H1 (cell line): ENCODE measurements at regions not wholly inside any gene's neighbourhood (a gene's known extent, or its start where the extent isn't known, plus 50 kb on each side); places are given as distances from the start of the nearest gene placed in this dataset.

Experiments used
- CTCF ChIA-PET: fragments of 300-600 bp; sonication (Branson Sonifier 250); formaldehyde crosslinking; loops from one replicate; lab custom pipeline; 2021; ENCODE audit not compliant: partially characterized antibody; lab: Charles Lee
- POLR2A ChIA-PET: fragments of 300-600 bp; sonication (Branson Sonifier 250); formaldehyde crosslinking; loops from one replicate; lab custom pipeline; 2021; ENCODE audit warnings: inconsistent platforms; ENCODE audit not compliant: partially characterized antibody; lab: Charles Lee
- DNase-seq, 2 experiments: peaks; one replicate each; pipeline versions ENCODE4 v3.0.0 to v3.0.0-alpha.2; 2010 to 2022; ENCODE audit warnings: low spot score in 2 of 2, low read depth in 1 of 2, mixed read lengths in 1 of 2
- FAIRE-seq: peaks from 2 replicates; lab custom pipeline; 2011; peaks lifted over from hg19 to GRCh38; lab: Jason Lieb, UNC
- H2AFZ ChIP-seq: 2 replicates; pipeline ENCODE4 v1.8.1; 2012; ENCODE audit warnings: low read length, inconsistent platforms
- H2AK5ac ChIP-seq: 2 replicates; pipeline ENCODE4 v1.6.1; 2013; ENCODE audit warnings: low read depth, low read length
- H2BK120ac ChIP-seq: replicated peaks from 2 replicates; pipeline ENCODE3; 2013; ENCODE audit warnings: low read depth, low read length, inconsistent platforms
- H2BK12ac ChIP-seq: 2 replicates; pipeline ENCODE4 v1.6.1; 2013; ENCODE audit warnings: low read depth, low read length
- H2BK15ac ChIP-seq: 2 replicates; pipeline ENCODE4 v1.6.1; 2013; ENCODE audit warnings: low read length
- H2BK20ac ChIP-seq: 2 replicates; pipeline ENCODE4 v1.6.1; 2013; ENCODE audit warnings: low read length
- H2BK5ac ChIP-seq: 2 replicates; pipeline ENCODE4 v1.6.1; 2013; ENCODE audit warnings: low read depth, low read length
- H3K14ac ChIP-seq: 2 replicates; pipeline ENCODE4 v1.6.1; 2013; ENCODE audit warnings: inconsistent platforms; ENCODE audit not compliant: insufficient read length
- H3K18ac ChIP-seq: 2 replicates; pipeline ENCODE4 v1.6.1; 2013; ENCODE audit warnings: low read length; ENCODE audit errors: extremely low read depth
- H3K23ac ChIP-seq: 2 replicates; pipeline ENCODE4 v1.6.1; 2013; ENCODE audit warnings: inconsistent platforms; ENCODE audit not compliant: insufficient read length
- H3K23me2 ChIP-seq: 2 replicates; pipeline ENCODE4 v1.6.1; 2013; ENCODE audit warnings: low read depth, low read length
- H3K27ac ChIP-seq: 2 replicates; pipeline ENCODE4 v1.6.1; 2011; ENCODE audit warnings: low read depth, low read length, inconsistent platforms
- H3K27me3 ChIP-seq, 4 experiments: replicated peaks in 1 of 4; 1 replicate in 1 of 4; 2 replicates in 3 of 4; pipeline versions ENCODE4 v1.6.1 to v1.8.1; 2011 to 2013; ENCODE audit warnings: low read length in 3 of 4, mild to moderate bottlenecking in 3 of 4, inconsistent platforms in 2 of 4, mixed read lengths in 2 of 4, moderate library complexity in 1 of 4; ENCODE audit not compliant: control insufficient read depth in 3 of 4, insufficient read depth in 3 of 4; ENCODE audit errors: extremely low read depth in 1 of 4
- H3K36me3 ChIP-seq, 4 experiments: 2 replicates each; pipeline versions ENCODE4 v1.6.1 to v1.8.1; 2011 to 2013; ENCODE audit warnings: mild to moderate bottlenecking in 4 of 4, low read length in 3 of 4, moderate library complexity in 2 of 4, control low read depth in 1 of 4, inconsistent platforms in 1 of 4; ENCODE audit not compliant: insufficient read depth in 4 of 4, control insufficient read depth in 2 of 4
- H3K4ac ChIP-seq: replicated peaks from 2 replicates; pipeline ENCODE3; 2013; ENCODE audit warnings: low read length, low read depth, mixed read lengths, inconsistent platforms; ENCODE audit not compliant: insufficient read length
- H3K4me1 ChIP-seq, 4 experiments: replicated peaks in 1 of 4; 1 replicate in 1 of 4; 2 replicates in 3 of 4; pipeline versions ENCODE4 v1.6.1 to v1.8.1; 2011 to 2013; ENCODE audit warnings: low read length in 3 of 4, inconsistent platforms in 2 of 4, mixed read lengths in 1 of 4; ENCODE audit not compliant: insufficient read depth in 4 of 4, control insufficient read depth in 3 of 4
- H3K4me2 ChIP-seq, 2 experiments: 2 replicates each; pipeline versions ENCODE4 v1.6.1 to v1.8.1; 2011 to 2013; ENCODE audit warnings: low read depth in 2 of 2, low read length in 2 of 2, control low read depth in 1 of 2, inconsistent platforms in 1 of 2, mild to moderate bottlenecking in 1 of 2; ENCODE audit not compliant: insufficient read depth in 1 of 2
- H3K4me3 ChIP-seq, 4 experiments: fragments of 200-600, 300-600 bp in 1 of 4; sonication (generic), shearing (Covaris generic), sonication (Bioruptor Twin) in 1 of 4; 2 replicates each; pipeline versions ENCODE4 v1.5.1 to v1.8.1; 2011 to 2016; ENCODE audit warnings: low read length in 4 of 4, low read depth in 3 of 4, control low read depth in 2 of 4, inconsistent platforms in 2 of 4, mild to moderate bottlenecking in 2 of 4, mixed read lengths in 1 of 4, moderate library complexity in 1 of 4; ENCODE audit not compliant: insufficient read depth in 2 of 4; ENCODE audit errors: extremely low read depth in 1 of 4
- H3K56ac ChIP-seq: replicated peaks from 2 replicates; pipeline ENCODE3; 2013; ENCODE audit warnings: low read depth, mild to moderate bottlenecking, mixed read lengths, low read length, inconsistent platforms; ENCODE audit not compliant: insufficient read length
- H3K79me1 ChIP-seq: 2 replicates; pipeline ENCODE4 v1.6.1; 2013; ENCODE audit warnings: low read depth, low read length, control low read depth
- H3K79me2 ChIP-seq, 2 experiments: 2 replicates each; pipeline versions ENCODE4 v1.6.1 to v1.8.1; 2012 to 2013; ENCODE audit warnings: low read length in 2 of 2, mild to moderate bottlenecking in 2 of 2, inconsistent platforms in 1 of 2; ENCODE audit not compliant: insufficient read depth in 2 of 2, control insufficient read depth in 1 of 2
- H3K9ac ChIP-seq, 4 experiments: replicated peaks in 1 of 4; 1 replicate in 1 of 4; 2 replicates in 3 of 4; pipeline versions ENCODE4 v1.6.1 to v1.8.1; 2011 to 2013; ENCODE audit warnings: low read depth in 3 of 4, low read length in 3 of 4, control low read depth in 2 of 4, mild to moderate bottlenecking in 2 of 4, moderate library complexity in 2 of 4, inconsistent platforms in 1 of 4; ENCODE audit errors: extremely low read depth in 1 of 4
- H3K9me3 ChIP-seq, 2 experiments: 2 replicates each; pipeline versions ENCODE4 v1.6.1 to v1.8.1; 2012 to 2013; ENCODE audit warnings: mild to moderate bottlenecking in 2 of 2, moderate library complexity in 2 of 2, control low read depth in 1 of 2, inconsistent platforms in 1 of 2, low read depth in 1 of 2, low read length in 1 of 2, mixed read lengths in 1 of 2; ENCODE audit not compliant: insufficient read depth in 2 of 2
- H4K20me1 ChIP-seq, 2 experiments: replicated peaks in 1 of 2; 2 replicates each; pipeline versions ENCODE3 to v1.8.1; 2011 to 2013; ENCODE audit warnings: inconsistent platforms in 2 of 2, low read length in 2 of 2, mild to moderate bottlenecking in 1 of 2; ENCODE audit not compliant: insufficient read depth in 2 of 2, control insufficient read depth in 1 of 2
- H4K5ac ChIP-seq: 2 replicates; pipeline ENCODE4 v1.6.1; 2013; ENCODE audit warnings: low read length, low read depth, mixed read lengths, inconsistent platforms; ENCODE audit not compliant: insufficient read length
- H4K8ac ChIP-seq: 2 replicates; pipeline ENCODE4 v1.8.0; 2013; ENCODE audit warnings: mild to moderate bottlenecking, moderate library complexity, low read length, inconsistent platforms; ENCODE audit not compliant: insufficient read depth; ENCODE audit errors: extremely low read depth
- H4K91ac ChIP-seq: replicated peaks from 2 replicates; pipeline ENCODE3; 2013; ENCODE audit warnings: low read length, mixed read lengths, inconsistent platforms; ENCODE audit not compliant: insufficient read length
- CHD1 ChIP-seq: IDR thresholded peaks from 2 replicates; pipeline ENCODE4 v1.6.1; 2012; ENCODE audit warnings: low read depth, low read length, improper control_type of control experiment
- WGBS, 2 experiments: shearing (Covaris generic) in 1 of 2; methylation state at CpG; one replicate each; pipeline versions ENCODE4 v1.1.6 to v1.1.7; 2013 to 2015; ENCODE audit warnings: low lambda C conversion rate in 2 of 2, mixed read lengths in 2 of 2, inconsistent platforms in 1 of 2, low coverage in 1 of 2, missing lambda C conversion rate in 1 of 2; ENCODE audit not compliant: insufficient replicate concordance in 2 of 2, insufficient coverage in 1 of 2, insufficient read length in 1 of 2; ENCODE audit errors: extremely low coverage in 1 of 2, missing lambda C conversion rate in 1 of 2; 5-methylcytosine and 5-hydroxymethylcytosine counted together

DNA sequence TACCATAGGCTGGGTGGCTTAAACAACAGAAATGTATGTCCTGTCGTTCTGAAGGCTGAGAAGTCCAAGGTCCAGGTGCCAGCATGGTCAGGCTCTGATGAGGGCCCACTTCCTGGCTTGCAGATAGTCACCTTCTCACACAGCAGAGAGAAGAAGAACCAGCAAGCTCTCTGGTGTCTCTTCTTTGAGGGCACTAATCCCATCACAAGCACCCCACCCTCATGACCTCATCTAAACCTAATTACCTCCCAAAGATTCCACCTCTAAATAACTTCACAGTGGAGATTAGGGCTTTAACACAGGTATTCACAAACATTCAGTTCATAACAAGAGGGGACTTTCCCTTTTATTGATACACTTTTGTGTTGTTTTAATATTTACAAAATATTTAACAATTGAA lies 61.1 kb downstream of the RIN2 start:
- Histone ChIP-seq H3K14ac (no peak overlapping the region), H3K4ac (no peak overlapping the region), H3K27me3 (no peaks in the 10 kb centered on the region), H3K36me3 (no peaks in the 10 kb centered on the region), H3K56ac (no peak overlapping the region), H2BK120ac (no peak overlapping the region), H4K8ac (no peak overlapping the region), H3K27ac (no peak overlapping the region), H3K79me1 (no peaks in the 10 kb centered on the region), H3K23ac (no peak overlapping the region), H3K9me3 (no peaks in the 10 kb centered on the region), H2AK5ac (no peak overlapping the region), H2BK20ac (no peak overlapping the region), H3K9ac (no peak overlapping the region), H3K79me2 (no peaks in the 10 kb centered on the region), H4K5ac (no peak overlapping the region), H3K18ac (no peak overlapping the region), H2BK12ac (no peak overlapping the region), H3K4me3 (no peak overlapping the region), H4K20me1 (no peaks in the 10 kb centered on the region), H3K4me1 (peaks cover 0 to 3% (median 2%) of the 10 kb centered on the region in 4 experiments; a peak in 2 of 7 replicates), H4K91ac (no peak overlapping the region), H3K4me2 (no peak overlapping the region), H2BK15ac (no peak overlapping the region), H3K23me2 (no peaks in the 10 kb centered on the region), H2BK5ac (no peak overlapping the region), H2AFZ (no peak overlapping the region)
- CTCF ChIA-PET = interaction anchor here (1.1 to 1.2 kb wide), 3 partner anchors 19 to 126 kb away, joined by 3 to 4 read pairs (median 3); no protein-coding TSS in a partner anchor
- WGBS, 2 experiments = 88% methylated on average over 1 of the region's 1 CpG; no CpG with 5 or more reads in 1 of the 2 experiments
- TF ChIP-seq CHD1 = no peak
- FAIRE-seq = no peak
- POLR2A ChIA-PET = no interaction called here
- no peak for DNase-seq
